Immature natural killer cell (primary cell): ENCODE measurements at regions not wholly inside any gene's neighbourhood (a gene's known extent, or its start where the extent isn't known, plus 50 kb on each side); places are given as distances from the start of the nearest gene placed in this dataset.

Experiments
- DNase-seq, 3 donors: peaks; one replicate each; pipeline ENCODE4 v3.0.0; 2022; ENCODE audit warnings: mixed read lengths in 1 of 3
- H3K27ac Mint-ChIP-seq, 6 donors: one replicate each; pipeline ENCODE4 v1.8.0; 2020; ENCODE audit warnings: mixed read lengths in 6 of 6, mild to moderate bottlenecking in 5 of 6, inconsistent platforms in 4 of 6, moderate library complexity in 3 of 6
- H3K27me3 Mint-ChIP-seq, 3 donors: one replicate each; pipeline ENCODE4 v1.8.0; 2020 to 2021; ENCODE audit warnings: low read depth in 3 of 3, mild to moderate bottlenecking in 3 of 3, mixed read lengths in 3 of 3, moderate library complexity in 3 of 3, inconsistent platforms in 1 of 3
- H3K36me3 Mint-ChIP-seq, 3 donors: one replicate each; pipeline ENCODE4 v1.8.0; 2020; ENCODE audit warnings: mixed read lengths in 3 of 3, inconsistent platforms in 2 of 3, mild to moderate bottlenecking in 2 of 3
- H3K4me1 Mint-ChIP-seq, 2 donors: one replicate each; pipeline ENCODE4 v1.8.0; 2020; ENCODE audit warnings: inconsistent platforms in 2 of 2, mild to moderate bottlenecking in 2 of 2, mixed read lengths in 2 of 2, moderate library complexity in 1 of 2
- H3K4me3 Mint-ChIP-seq, 5 donors: one replicate each; pipeline ENCODE4 v1.8.0; 2020; ENCODE audit warnings: mild to moderate bottlenecking in 5 of 5, mixed read lengths in 5 of 5, inconsistent platforms in 3 of 5, moderate library complexity in 3 of 5
- H3K9me3 Mint-ChIP-seq, 6 donors: one replicate each; pipeline ENCODE4 v1.8.0; 2020; ENCODE audit warnings: mild to moderate bottlenecking in 6 of 6, mixed read lengths in 6 of 6, inconsistent platforms in 4 of 6, moderate library complexity in 3 of 6

DNA sequence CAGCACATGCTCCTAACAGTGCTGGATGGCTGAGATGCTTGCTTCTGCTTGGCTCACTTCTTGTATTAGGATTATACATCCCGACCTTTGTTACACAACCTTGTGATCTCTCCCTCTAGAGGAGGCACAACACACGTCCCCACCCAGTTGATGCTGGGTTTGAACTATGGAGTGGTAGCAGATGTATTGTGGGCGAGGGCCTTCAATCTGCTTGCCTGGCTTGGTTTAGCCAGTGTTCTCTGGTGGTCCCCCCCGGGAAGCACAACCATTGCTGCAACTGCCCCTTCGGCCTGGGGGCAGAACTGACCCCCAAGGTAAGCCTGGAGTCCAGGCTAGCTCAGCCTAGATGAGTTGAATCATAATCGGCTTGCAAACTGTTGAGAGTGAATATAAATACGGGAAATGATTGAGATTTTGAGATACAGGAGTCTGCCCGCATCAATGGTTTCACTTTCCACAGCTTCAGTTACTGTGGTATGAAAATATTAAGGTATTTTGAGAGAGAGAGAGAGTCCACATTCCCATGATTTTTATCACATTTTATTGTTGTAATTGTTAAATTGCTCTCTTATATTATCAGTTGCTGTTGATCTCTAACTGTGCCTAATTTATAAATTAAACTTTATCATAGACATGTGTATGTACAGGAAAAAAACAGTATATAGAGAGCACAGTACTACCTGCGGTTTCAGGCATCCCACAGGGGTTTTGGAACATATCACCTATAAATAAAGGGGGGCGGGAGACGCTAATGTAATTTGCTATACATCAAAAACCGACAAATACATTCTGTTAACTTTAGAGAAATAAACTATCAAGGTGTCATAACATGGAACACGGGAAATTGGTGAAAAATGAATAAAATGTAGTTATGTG, 482.0 kb upstream of the B3GAT1 start:
- no peak overlapping the region for H3K27ac Mint-ChIP-seq
- no peaks in the 10 kb centered on the region for H3K9me3 Mint-ChIP-seq
- no peak for DNase-seq
- H3K4me1 Mint-ChIP-seq: no peaks in the 10 kb centered on the region
- peaks cover 2 to 5% (median 2%) of the 10 kb centered on the region in 3 donors for H3K27me3 Mint-ChIP-seq
- H3K4me3 Mint-ChIP-seq: no peak overlapping the region
- H3K36me3 Mint-ChIP-seq: no peaks in the 10 kb centered on the region

DNA sequence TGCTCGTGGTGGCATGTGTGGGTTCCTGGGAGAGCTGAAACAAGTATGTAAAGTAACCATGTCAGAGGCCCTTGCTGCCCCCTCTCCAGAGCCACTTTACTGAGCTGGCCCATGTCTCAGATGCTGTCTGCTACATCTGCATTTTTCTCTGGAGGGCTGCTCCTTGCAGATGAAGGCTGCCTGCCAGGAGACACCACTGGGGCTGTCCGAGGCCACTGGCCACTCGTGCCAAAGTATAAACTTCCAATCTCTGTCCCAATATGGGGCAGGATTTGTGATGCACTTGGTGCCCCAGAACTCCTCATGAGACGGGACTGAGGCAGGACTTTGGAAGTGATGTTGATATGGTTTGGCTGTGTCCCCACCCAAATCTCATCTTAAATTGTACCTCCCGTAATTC, 478.4 kb upstream of the B3GAT1 start:
- Mint-ChIP-seq H3K36me3 (no peaks in the 10 kb centered on the region), H3K27me3 (peaks cover 5 to 11% (median 7%) of the 10 kb centered on the region in 3 donors), H3K27ac (no peak overlapping the region), H3K4me1 (no peaks in the 10 kb centered on the region), H3K9me3 (no peaks in the 10 kb centered on the region), H3K4me3 (no peak overlapping the region)
- no peak for DNase-seq

DNA sequence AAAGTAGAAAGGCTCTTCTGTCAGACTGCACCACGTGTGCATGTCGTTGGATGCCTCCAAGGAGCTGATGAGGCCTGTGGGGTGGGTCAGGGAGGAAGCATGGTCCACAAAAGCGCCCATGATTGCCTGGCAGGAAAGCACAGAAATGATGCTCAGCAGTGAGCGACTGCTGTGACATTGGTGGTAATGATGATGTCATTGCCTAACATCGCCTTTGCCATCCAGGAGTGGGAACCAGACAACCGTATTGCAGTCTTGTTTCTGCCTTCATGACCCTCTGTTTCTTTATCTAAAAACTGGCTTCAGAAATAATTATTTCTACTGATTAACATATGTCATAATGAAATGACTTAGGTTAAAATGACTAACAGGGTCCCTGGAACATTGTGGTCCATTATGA, 477.8 kb upstream of the B3GAT1 start:
- no peaks in the 10 kb centered on the region for H3K9me3 Mint-ChIP-seq
- peaks cover 5 to 12% (median 7%) of the 10 kb centered on the region in 3 donors for H3K27me3 Mint-ChIP-seq
- H3K27ac Mint-ChIP-seq: no peak overlapping the region
- no peaks in the 10 kb centered on the region for H3K36me3 Mint-ChIP-seq
- no peaks in the 10 kb centered on the region for H3K4me1 Mint-ChIP-seq
- H3K4me3 Mint-ChIP-seq: no peak overlapping the region
- no peak for DNase-seq

DNA sequence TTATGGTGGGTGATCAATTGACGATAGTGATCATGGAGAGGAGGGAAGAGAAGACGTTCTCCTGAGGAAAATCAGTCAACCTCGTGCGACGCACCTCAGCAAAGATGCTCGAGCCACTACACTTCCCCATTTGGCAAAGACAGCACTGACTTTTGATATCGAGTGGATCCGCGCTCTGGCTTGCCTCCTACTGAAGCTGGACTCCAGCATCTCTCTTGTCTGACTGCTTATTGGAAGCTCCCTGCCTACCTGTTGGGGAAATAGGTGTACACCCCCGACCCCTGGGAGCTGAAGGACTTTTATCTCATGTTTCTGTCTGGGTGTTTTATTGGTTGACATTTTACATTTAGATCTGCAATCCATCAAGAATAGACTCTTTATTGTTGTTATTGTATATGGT, 476.8 kb upstream of the B3GAT1 start:
- H3K27ac Mint-ChIP-seq: no peak overlapping the region
- H3K36me3 Mint-ChIP-seq: no peaks in the 10 kb centered on the region
- H3K27me3 Mint-ChIP-seq: peaks cover 5 to 12% (median 7%) of the 10 kb centered on the region in 3 donors
- no peak for DNase-seq
- no peaks in the 10 kb centered on the region for H3K9me3 Mint-ChIP-seq
- no peaks in the 10 kb centered on the region for H3K4me1 Mint-ChIP-seq
- H3K4me3 Mint-ChIP-seq: no peak overlapping the region

DNA sequence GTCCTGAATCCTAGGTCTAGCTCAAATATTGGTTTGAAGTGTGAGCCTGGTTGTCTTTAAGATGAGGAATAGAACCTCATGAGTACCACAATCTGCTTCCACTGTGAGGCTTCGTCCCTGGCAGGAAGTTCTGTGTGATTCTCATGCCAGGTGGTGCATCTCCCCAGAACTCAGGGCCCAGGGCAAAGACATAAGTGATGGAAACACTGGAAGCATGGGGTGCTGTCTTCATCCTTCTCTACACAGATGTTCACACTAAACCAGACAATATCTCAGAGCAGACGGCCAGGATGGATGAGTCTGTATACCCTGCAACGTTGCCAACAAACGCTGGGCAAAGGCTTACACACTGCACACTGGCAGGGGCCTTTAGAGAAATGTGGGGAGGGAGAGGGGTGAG, 475.9 kb upstream of the B3GAT1 start:
- Mint-ChIP-seq H3K9me3 (no peaks in the 10 kb centered on the region), H3K27me3 (peaks cover 5 to 12% (median 7%) of the 10 kb centered on the region in 3 donors), H3K4me3 (no peak overlapping the region)

DNA sequence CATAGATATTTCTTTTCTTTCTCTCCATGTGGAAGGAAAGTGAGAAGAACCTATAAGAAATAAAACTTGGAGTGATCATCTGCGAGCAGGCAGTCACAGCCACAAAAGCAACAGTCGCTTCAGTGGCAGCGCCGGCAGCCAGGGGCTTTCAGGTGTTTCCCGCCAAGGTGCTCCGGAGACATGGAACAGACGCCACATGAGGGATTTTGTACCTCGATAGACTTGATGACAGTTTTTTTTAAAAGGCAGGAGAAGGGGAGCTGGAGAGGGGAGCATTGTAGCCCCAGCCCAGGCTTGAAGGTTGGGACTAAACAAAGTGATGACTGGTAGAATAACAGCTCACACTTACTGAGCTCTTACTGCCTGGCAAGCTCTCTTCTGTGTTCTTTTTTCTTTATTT, 471.4 kb upstream of the B3GAT1 start:
- DNase-seq: no peak

More for the DNA sequence above, 475.9 kb upstream of the B3GAT1 start:
- DNase-seq: no peak
- Mint-ChIP-seq H3K4me1 (no peaks in the 10 kb centered on the region), H3K27ac (no peak overlapping the region), H3K36me3 (no peaks in the 10 kb centered on the region)

DNA sequence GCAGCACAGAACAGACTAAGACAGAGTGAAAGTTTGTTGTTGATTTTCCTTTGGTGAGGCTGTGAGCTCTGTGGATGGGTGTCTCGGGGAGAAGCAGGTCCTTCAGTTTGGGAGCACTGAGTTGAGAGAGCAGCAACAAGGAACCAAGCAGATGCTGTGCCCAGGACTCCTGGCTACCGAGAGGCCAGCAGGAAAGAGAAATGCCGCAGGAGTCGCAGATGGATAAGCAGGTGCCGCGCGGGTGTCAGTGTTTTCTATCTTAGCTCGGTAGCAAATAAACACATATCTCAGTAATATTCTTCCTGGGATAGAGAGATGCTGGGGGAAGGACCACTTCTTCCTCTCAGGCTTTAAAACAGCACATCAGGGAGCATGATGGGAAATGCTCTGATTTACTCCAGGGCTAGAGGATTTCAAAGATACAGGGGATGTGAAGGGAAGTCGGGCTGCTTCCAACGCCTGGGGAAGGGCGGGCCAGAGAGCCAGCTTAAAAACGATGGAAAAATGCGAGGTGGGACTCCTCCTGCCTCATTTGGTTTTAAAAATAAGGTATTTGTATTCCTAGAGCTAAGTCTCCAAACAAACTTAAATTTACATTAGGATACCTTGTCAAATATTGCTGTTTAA, 470.7 kb upstream of the B3GAT1 start:
- Mint-ChIP-seq H3K36me3 (no peaks in the 10 kb centered on the region), H3K4me3 (no peak overlapping the region), H3K9me3 (no peaks in the 10 kb centered on the region), H3K4me1 (no peaks in the 10 kb centered on the region), H3K27me3 (peaks cover 5 to 13% (median 9%) of the 10 kb centered on the region in 3 donors), H3K27ac (no peak overlapping the region)
- DNase-seq: no peak

More for the DNA sequence above, 471.4 kb upstream of the B3GAT1 start:
- Mint-ChIP-seq H3K36me3 (no peaks in the 10 kb centered on the region), H3K4me1 (no peaks in the 10 kb centered on the region), H3K27me3 (peaks cover 5 to 13% (median 9%) of the 10 kb centered on the region in 3 donors), H3K4me3 (no peak overlapping the region), H3K27ac (no peak overlapping the region), H3K9me3 (no peaks in the 10 kb centered on the region)

DNA sequence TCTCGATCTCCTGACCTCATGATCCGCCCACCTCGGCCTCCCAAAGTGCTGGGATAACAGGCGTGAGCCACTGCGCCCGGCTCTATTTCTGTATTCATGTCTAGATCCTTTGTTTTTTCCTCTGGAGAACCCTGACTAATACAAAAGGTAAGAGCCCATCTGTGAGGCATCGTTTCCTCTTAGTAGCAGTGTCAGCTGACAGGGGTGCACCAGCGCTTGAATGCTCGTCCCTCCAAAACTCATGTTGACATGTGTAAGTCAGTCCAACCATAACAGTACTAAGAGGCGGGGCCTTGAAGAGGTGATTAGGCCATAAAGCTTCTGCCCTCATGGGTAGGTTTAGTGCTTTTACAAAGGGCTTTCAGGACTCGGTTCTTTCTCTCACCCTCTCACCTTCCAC, 470.1 kb upstream of the B3GAT1 start:
- no peak for DNase-seq
- H3K4me1 Mint-ChIP-seq: no peaks in the 10 kb centered on the region
- no peaks in the 10 kb centered on the region for H3K9me3 Mint-ChIP-seq
- no peak overlapping the region for H3K4me3 Mint-ChIP-seq
- peaks cover 2 to 13% (median 11%) of the 10 kb centered on the region in 3 donors for H3K27me3 Mint-ChIP-seq
- no peak overlapping the region for H3K27ac Mint-ChIP-seq
- no peaks in the 10 kb centered on the region for H3K36me3 Mint-ChIP-seq

DNA sequence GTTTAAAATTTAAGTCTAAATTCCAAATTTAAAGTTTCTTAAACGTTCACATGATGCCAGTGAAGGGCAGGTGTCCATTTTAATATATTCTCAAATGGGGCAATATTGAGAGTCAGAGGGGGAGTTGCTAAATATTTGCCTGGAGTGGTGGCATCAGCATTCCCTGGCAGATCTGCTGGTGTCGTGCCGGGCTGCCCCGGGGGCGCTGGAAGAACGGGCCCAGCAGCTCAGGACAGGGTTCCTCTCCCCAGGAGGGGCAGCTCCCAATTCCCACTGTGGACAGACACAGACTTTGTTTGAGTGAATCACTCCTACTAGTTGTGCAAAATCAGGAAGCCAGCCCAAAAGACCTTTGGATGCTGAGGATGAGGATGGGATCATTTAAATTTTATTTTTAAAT, 468.7 kb upstream of the B3GAT1 start:
- Mint-ChIP-seq H3K36me3 (no peaks in the 10 kb centered on the region), H3K4me3 (no peak overlapping the region), H3K4me1 (no peaks in the 10 kb centered on the region), H3K9me3 (no peaks in the 10 kb centered on the region), H3K27me3 (peaks cover 0 to 14% (median 6%) of the 10 kb centered on the region in 3 donors), H3K27ac (no peak overlapping the region)
- no peak for DNase-seq

DNA sequence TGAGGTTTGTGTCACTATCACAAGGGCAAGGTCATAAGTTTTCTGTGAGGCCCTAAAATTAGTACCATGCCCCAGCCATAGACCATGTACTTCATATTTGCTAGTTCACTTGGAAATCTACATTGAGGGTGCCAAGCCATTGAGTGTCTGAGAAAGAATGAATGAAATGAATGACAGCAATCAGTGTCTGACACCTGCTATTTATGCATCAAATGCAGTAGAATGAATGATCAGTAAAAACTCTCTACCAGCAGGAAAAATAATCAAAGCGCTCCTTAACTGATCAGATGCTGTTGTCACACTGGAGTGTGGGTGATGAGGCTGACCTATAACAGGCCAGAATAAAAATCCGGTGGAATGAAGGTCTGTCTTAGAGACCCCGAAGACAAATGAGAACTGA, 467.9 kb upstream of the B3GAT1 start:
- Mint-ChIP-seq H3K27ac (no peak overlapping the region), H3K4me1 (peaks cover 0 to 6% of the 10 kb centered on the region in 2 donors), H3K27me3 (peaks cover 0 to 10% (median 6%) of the 10 kb centered on the region in 3 donors), H3K4me3 (no peak overlapping the region), H3K9me3 (no peaks in the 10 kb centered on the region), H3K36me3 (no peaks in the 10 kb centered on the region)
- DNase-seq: no peak

DNA sequence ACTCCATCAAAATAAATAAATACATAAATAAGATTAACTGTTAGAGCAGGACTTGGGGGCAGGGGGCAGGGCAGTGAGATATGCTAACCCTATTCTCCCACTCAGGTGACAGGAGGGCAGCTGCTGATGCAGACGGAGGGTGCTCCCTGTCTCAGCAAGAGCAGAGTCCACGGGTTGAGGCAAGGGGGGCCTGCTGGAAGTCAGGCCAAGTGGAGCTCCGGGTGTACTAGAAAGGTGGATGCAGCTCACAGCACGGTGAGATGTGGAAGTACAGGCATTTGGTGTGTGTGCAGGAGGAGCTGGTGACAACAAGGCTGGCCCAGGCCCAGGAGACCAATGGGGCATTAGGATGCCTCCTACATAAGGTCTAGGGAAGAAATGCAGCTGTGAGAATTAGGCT, 467.3 kb upstream of the B3GAT1 start:
- no peaks in the 10 kb centered on the region for H3K36me3 Mint-ChIP-seq
- DNase-seq: no peak
- no peak overlapping the region for H3K4me3 Mint-ChIP-seq
- H3K27ac Mint-ChIP-seq: no peak overlapping the region
- no peaks in the 10 kb centered on the region for H3K9me3 Mint-ChIP-seq
- H3K27me3 Mint-ChIP-seq: peaks cover 2 to 15% (median 6%) of the 10 kb centered on the region in 3 donors
- H3K4me1 Mint-ChIP-seq: peaks cover 0 to 6% of the 10 kb centered on the region in 2 donors

DNA sequence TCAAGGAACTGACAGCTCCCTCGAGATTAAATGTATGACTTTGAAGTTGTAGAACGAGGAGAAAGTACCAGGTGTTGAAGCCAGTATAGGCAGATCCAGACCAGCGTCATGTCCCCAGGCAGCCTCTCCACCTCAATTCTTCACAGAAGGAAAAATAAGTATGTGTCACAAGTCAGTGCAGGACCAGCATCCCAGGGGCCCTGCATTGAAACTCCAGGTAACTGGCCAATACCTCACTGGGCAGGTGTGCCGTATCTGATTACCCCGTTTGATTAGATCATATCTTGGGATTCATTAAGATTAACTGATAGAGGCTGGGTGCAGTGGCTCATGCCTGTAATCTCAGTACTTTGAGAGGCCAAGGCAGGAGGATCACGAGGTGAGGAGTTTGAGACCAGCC, 466.7 kb upstream of the B3GAT1 start:
- H3K27ac Mint-ChIP-seq: no peak overlapping the region
- no peaks in the 10 kb centered on the region for H3K36me3 Mint-ChIP-seq
- no peak overlapping the region for H3K4me3 Mint-ChIP-seq
- H3K9me3 Mint-ChIP-seq: no peaks in the 10 kb centered on the region
- peaks cover 4 to 15% (median 6%) of the 10 kb centered on the region in 3 donors for H3K27me3 Mint-ChIP-seq
- H3K4me1 Mint-ChIP-seq: peaks cover 0 to 6% of the 10 kb centered on the region in 2 donors
- no peak for DNase-seq

DNA sequence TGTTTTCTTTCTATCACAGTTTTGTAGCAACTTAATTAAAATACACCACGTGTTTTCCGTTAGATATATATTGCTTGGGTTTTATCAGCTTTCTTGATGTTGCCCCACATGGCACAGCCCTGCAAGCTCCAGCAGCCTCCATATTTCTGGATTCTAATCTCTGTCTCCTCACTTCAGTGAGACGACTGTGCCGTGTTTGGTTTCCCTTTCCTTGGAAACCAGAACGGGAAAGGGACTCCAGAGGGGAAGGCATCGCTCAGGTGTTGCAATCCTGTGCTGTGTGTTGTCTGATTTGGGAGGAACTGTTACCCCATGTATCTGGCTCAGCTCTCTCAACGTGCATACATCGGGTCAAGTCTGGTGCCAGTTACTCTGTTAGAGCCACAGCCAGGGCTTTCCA, 464.2 kb upstream of the B3GAT1 start:
- H3K27me3 Mint-ChIP-seq: peaks cover 4 to 13% (median 7%) of the 10 kb centered on the region in 3 donors
- peaks cover 0 to 6% of the 10 kb centered on the region in 2 donors for H3K4me1 Mint-ChIP-seq
- H3K36me3 Mint-ChIP-seq: no peaks in the 10 kb centered on the region
- no peak overlapping the region for H3K4me3 Mint-ChIP-seq
- DNase-seq: no peak
- no peak overlapping the region for H3K27ac Mint-ChIP-seq
- H3K9me3 Mint-ChIP-seq: no peaks in the 10 kb centered on the region

DNA sequence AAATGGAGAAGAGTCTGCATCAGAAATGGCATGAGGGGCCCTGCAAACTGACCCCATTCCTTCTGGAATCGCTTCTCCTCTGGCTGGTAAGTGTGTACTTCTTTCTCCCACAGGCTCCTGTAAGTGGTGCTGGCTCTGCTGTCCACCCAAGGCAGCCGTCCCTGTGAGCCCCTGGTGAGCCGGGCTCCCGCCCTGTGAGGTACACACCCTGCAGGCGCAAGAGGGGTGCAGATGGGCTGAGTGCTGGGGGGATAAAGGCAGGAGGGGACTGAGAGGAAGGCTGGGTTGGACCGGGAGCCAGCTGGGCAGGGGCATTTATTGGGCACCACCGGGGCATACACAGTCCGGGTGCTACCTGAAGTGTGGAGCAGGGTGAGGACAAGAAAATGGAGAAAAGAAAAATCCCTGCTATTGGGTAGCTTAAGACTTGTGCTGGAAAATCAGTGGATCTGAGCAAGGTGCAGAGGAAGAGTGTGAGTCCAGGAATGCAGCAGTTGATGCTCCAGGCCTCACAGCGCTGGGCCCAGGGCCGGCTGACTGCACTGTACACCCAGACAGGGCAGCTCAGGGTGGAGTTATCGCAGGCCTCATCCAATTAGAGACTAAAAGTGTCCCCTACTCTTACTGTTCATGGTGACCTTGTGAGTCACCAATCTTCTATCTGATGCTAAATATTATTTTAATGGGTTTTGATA, 455.1 kb upstream of the B3GAT1 start:
- no peak for DNase-seq
- no peaks in the 10 kb centered on the region for H3K9me3 Mint-ChIP-seq
- no peak overlapping the region for H3K4me3 Mint-ChIP-seq
- H3K27me3 Mint-ChIP-seq: peaks cover 0 to 2% (median 0%) of the 10 kb centered on the region in 3 donors
- peaks cover 2 to 5% of the 10 kb centered on the region in 2 donors for H3K4me1 Mint-ChIP-seq
- no peaks in the 10 kb centered on the region for H3K36me3 Mint-ChIP-seq
- no peak overlapping the region for H3K27ac Mint-ChIP-seq
